SK-N-SH (cell line): ENCODE measurements at regions not wholly inside any gene's neighbourhood (a gene's known extent, or its start where the extent isn't known, plus 50 kb on each side); places are given as distances from the start of the nearest gene placed in this dataset.

Source experiments
- CTCF ChIA-PET: fragments of 300-600, 350-600 bp; formaldehyde crosslinking; extraction: SDS; loops from one replicate; lab custom pipeline; 2021; lab: Yijun Ruan, JAX
- POLR2A ChIA-PET: fragments of 350-600 bp; sonication (Branson Sonifier 250); formaldehyde crosslinking; extraction: SDS; loops from one replicate; lab custom pipeline; 2020; ENCODE audit warnings: antibody characterized with exemption, inconsistent platforms; lab: Yijun Ruan, JAX
- DNase-seq: peaks from one replicate; pipeline ENCODE4 v3.0.0; 2012
- H2AFZ ChIP-seq: fragments of 200-600 bp; sonication (generic); 2 replicates; pipeline ENCODE4 v1.8.1; 2016; ENCODE audit warnings: antibody characterized with exemption, mild to moderate bottlenecking, low read depth
- H3F3A ChIP-seq: fragments of 200-600 bp; sonication (generic); replicated peaks from 2 replicates; pipeline ENCODE3; 2016; ENCODE audit warnings: antibody characterized with exemption, mild to moderate bottlenecking; ENCODE audit not compliant: insufficient read depth
- H3K27ac ChIP-seq, 2 experiments: fragments of 200-500 bp in 1 of 2; fragments of 200-600 bp in 1 of 2; sonication (Bioruptor generic) in 1 of 2; sonication (generic), shearing (Covaris generic) in 1 of 2; 2 replicates each; pipeline versions ENCODE4 v1.5.1 to v1.6.1; 2014 to 2016; ENCODE audit warnings: low read depth in 2 of 2, inconsistent platforms in 1 of 2, low read length in 1 of 2, mild to moderate bottlenecking in 1 of 2, mixed read lengths in 1 of 2
- H3K27me3 ChIP-seq: fragments of 200-600 bp; sonication (generic), shearing (Covaris generic); 2 replicates; pipeline ENCODE4 v1.6.1; 2016; ENCODE audit warnings: mixed run types; ENCODE audit not compliant: insufficient read depth
- H3K36me3 ChIP-seq, 2 experiments: fragments of 200-500 bp in 1 of 2; fragments of 200-600 bp in 1 of 2; sonication (Bioruptor generic) in 1 of 2; sonication (generic) in 1 of 2; replicated peaks in 1 of 2; 2 replicates each; pipeline versions ENCODE3 to v1.5.1; 2014 to 2016; ENCODE audit warnings: low read length in 1 of 2, mild to moderate bottlenecking in 1 of 2; ENCODE audit not compliant: insufficient read depth in 2 of 2, control insufficient read depth in 1 of 2
- H3K4me1 ChIP-seq, 2 experiments: fragments of 200-500 bp in 1 of 2; fragments of 200-600 bp in 1 of 2; sonication (Bioruptor generic) in 1 of 2; sonication (generic), shearing (Covaris generic) in 1 of 2; 2 replicates each; pipeline versions ENCODE4 v1.5.1 to v1.6.1; 2014 to 2016; ENCODE audit warnings: low read depth in 1 of 2, low read length in 1 of 2, mixed run types in 1 of 2; ENCODE audit not compliant: insufficient read depth in 2 of 2, control insufficient read depth in 1 of 2
- H3K4me2 ChIP-seq: fragments of 200-600 bp; sonication (generic), shearing (Covaris generic); 2 replicates; pipeline ENCODE4 v1.6.1; 2017; ENCODE audit warnings: mixed run types
- H3K4me3 ChIP-seq, 2 experiments: fragments of 200-500 bp in 1 of 2; fragments of 200-600 bp in 1 of 2; sonication (Bioruptor generic) in 1 of 2; sonication (generic), shearing (Covaris generic) in 1 of 2; 2 replicates each; pipeline versions ENCODE4 v1.5.1 to v1.8.1; 2014 to 2016; ENCODE audit warnings: low read depth in 2 of 2, inconsistent platforms in 1 of 2, low read length in 1 of 2, mild to moderate bottlenecking in 1 of 2, mixed read lengths in 1 of 2, moderate library complexity in 1 of 2
- H3K79me2 ChIP-seq: fragments of 200-600 bp; sonication (generic); 2 replicates; pipeline ENCODE4 v1.8.1; 2017; ENCODE audit warnings: mild to moderate bottlenecking; ENCODE audit not compliant: insufficient read depth
- H3K9ac ChIP-seq: fragments of 200-600 bp; sonication (generic); 2 replicates; pipeline ENCODE4 v1.6.1; 2017; ENCODE audit warnings: mixed run types
- H3K9me2 ChIP-seq: fragments of 200-600 bp; sonication (generic); 2 replicates; pipeline ENCODE4 v1.6.1; 2017; ENCODE audit warnings: mixed run types
- H3K9me3 ChIP-seq: fragments of 200-600 bp; sonication (generic); 2 replicates; pipeline ENCODE4 v1.6.1; 2017; ENCODE audit warnings: mixed run types, mild to moderate bottlenecking, moderate library complexity
- H4K20me1 ChIP-seq: fragments of 200-600 bp; sonication (generic); 2 replicates; pipeline ENCODE4 v1.6.1; 2017; ENCODE audit warnings: mild to moderate bottlenecking, mixed run types; ENCODE audit not compliant: insufficient read depth
- CTCF ChIP-seq: fragments of 200-600 bp; sonication (generic); IDR thresholded peaks from 2 replicates; pipeline ENCODE4 v1.6.1; 2017; ENCODE audit warnings: antibody characterized with exemption, mild to moderate bottlenecking, moderate library complexity
- ELF1 ChIP-seq: IDR thresholded peaks from 2 replicates; pipeline ENCODE4 v1.4.0; 2012
- EZH2phosphoT487 ChIP-seq: fragments of 200-600 bp; sonication (generic); IDR thresholded peaks from 2 replicates; pipeline ENCODE4 v1.6.1; 2017; ENCODE audit warnings: low read depth, mixed run types, mild to moderate bottlenecking, antibody characterized with exemption, moderate library complexity, borderline replicate concordance
- FOXM1 ChIP-seq: IDR thresholded peaks from 2 replicates; pipeline ENCODE4 v1.4.0; 2012; ENCODE audit warnings: low read depth, mild to moderate bottlenecking
- GATA2 ChIP-seq: sonication (generic); formaldehyde crosslinking; IDR thresholded peaks from 2 replicates; pipeline ENCODE4 v1.5.0; 2020; ENCODE audit warnings: mild to moderate bottlenecking, missing genetic modification reagents
- JUND ChIP-seq: IDR thresholded peaks from 2 replicates; pipeline ENCODE4 v1.4.0; 2012
- MAX ChIP-seq: IDR thresholded peaks from 2 replicates; pipeline ENCODE4 v1.4.0; 2012; ENCODE audit warnings: low read depth
- MXI1 ChIP-seq: IDR thresholded peaks from 2 replicates; pipeline ENCODE4 v1.6.1; 2012; ENCODE audit warnings: mild to moderate bottlenecking, low read depth, low read length, improper control_type of control experiment
- NFIC ChIP-seq: IDR thresholded peaks from 2 replicates; pipeline ENCODE4 v1.4.0; 2012; ENCODE audit warnings: borderline replicate concordance
- PBX3 ChIP-seq: IDR thresholded peaks from 2 replicates; pipeline ENCODE4; 2012
- POLR2AphosphoS5 ChIP-seq: IDR thresholded peaks from 2 replicates; pipeline ENCODE4 v1.6.1; 2012; ENCODE audit warnings: low read depth, low read length
- REST ChIP-seq: IDR thresholded peaks from 2 replicates; pipeline ENCODE4 v1.6.1; 2012; ENCODE audit warnings: mild to moderate bottlenecking, low read depth, low read length, moderate library complexity
- RFX5 ChIP-seq: IDR thresholded peaks from 2 replicates; pipeline ENCODE4 v1.6.1; 2012; ENCODE audit warnings: mild to moderate bottlenecking, improper control_type of control experiment, low read length
- RXRA ChIP-seq: IDR thresholded peaks from 2 replicates; pipeline ENCODE4 v1.4.0; 2012; ENCODE audit warnings: low read depth, mild to moderate bottlenecking, borderline replicate concordance
- SIN3A ChIP-seq: IDR thresholded peaks from 2 replicates; pipeline ENCODE4 v1.6.1; 2012; ENCODE audit warnings: low read depth, mild to moderate bottlenecking, low read length, moderate library complexity, borderline replicate concordance
- SMC3 ChIP-seq: IDR thresholded peaks from 2 replicates; pipeline ENCODE4 v1.6.1; 2012; ENCODE audit warnings: low read depth, low read length, improper control_type of control experiment
- TCF12 ChIP-seq: IDR thresholded peaks from 2 replicates; pipeline ENCODE4 v1.4.0; 2012
- TEAD4 ChIP-seq: IDR thresholded peaks from 2 replicates; pipeline ENCODE4 v1.4.0; 2012; ENCODE audit warnings: mild to moderate bottlenecking, borderline replicate concordance; ENCODE audit not compliant: insufficient read depth
- ZBTB33 ChIP-seq: IDR thresholded peaks from 2 replicates; pipeline ENCODE4 v1.4.0; 2012; ENCODE audit warnings: low read depth, borderline replicate concordance

- Histone ChIP-seq H3K27ac (no peak overlapping the region), H3K9ac (no peak overlapping the region), H3K36me3 (no peaks in the 10 kb centered on the region), H2AFZ (no peak overlapping the region), H3K4me2 (no peak overlapping the region), H3K4me1 (no peaks in the 10 kb centered on the region), H4K20me1 (no peaks in the 10 kb centered on the region), H3K9me3 (no peaks in the 10 kb centered on the region), H3K79me2 (no peaks in the 10 kb centered on the region), H3F3A (no peaks in the 10 kb centered on the region), H3K27me3 (no peaks in the 10 kb centered on the region)
- CTCF ChIA-PET: no interaction called here
- TF ChIP-seq TEAD4: no peak
- no peak for TF ChIP-seq RXRA
- no peak for TF ChIP-seq EZH2phosphoT487
- no peak for TF ChIP-seq TCF12
- no peak for TF ChIP-seq REST
- no peak for TF ChIP-seq POLR2AphosphoS5
- no peak for TF ChIP-seq RFX5
- no peak for TF ChIP-seq ZBTB33
- TF ChIP-seq JUND: no peak
- no peak for TF ChIP-seq MXI1
- TF ChIP-seq PBX3: no peak
- no peak for TF ChIP-seq GATA2 (CRISPR knock-in tag)
- TF ChIP-seq NFIC: no peak
- no peak for TF ChIP-seq CTCF
- no peak for TF ChIP-seq ELF1
- no peak for TF ChIP-seq FOXM1
- no peak for TF ChIP-seq SIN3A
- no peak for TF ChIP-seq MAX
- no peak for TF ChIP-seq SMC3
- TF ChIP-seq, all 33 proteins: peak for 0
- Histone ChIP-seq H3K4me3 (no peak overlapping the region), H3K9me2 (no peaks in the 10 kb centered on the region)
- DNase-seq: no peak
- POLR2A ChIA-PET: no interaction called here
Observed at GRCh38 chr13:38176664-38177063, 173.0 kb upstream of the UFM1 start.
